HG03039 (cell line): ENCODE measurements at regions not wholly inside any gene's neighbourhood (a gene's known extent, or its start where the extent isn't known, plus 50 kb on each side); places are given as distances from the start of the nearest gene placed in this dataset.
"Not testable (repeated sequence)": the region's sequence is repeated elsewhere in the genome, so short reads cannot be mapped to it uniquely, and the experiment has no call there.

ENCODE experiments used
- ATAC-seq: cut with Tn5 transposase; IDR thresholded peaks from one replicate; pipeline ENCODE4 v1.9.1; 2021; ENCODE audit warnings: mild to moderate bottlenecking, moderate library complexity; ENCODE audit not compliant: unreplicated experiment

GRCh38 chr15:46892621-46893160 is 824.6 kb upstream of the SEMA6D start:
- no peak for ATAC-seq

GRCh38 chr15:46894644-46895043 is 822.7 kb upstream of the SEMA6D start:
- no peak for ATAC-seq

GRCh38 chr15:46897266-46897665 is 820.0 kb upstream of the SEMA6D start:
- ATAC-seq = no peak

GRCh38 chr15:46901001-46901400 is 816.3 kb upstream of the SEMA6D start:
- no peak for ATAC-seq

GRCh38 chr15:46917721-46918252 is 799.5 kb upstream of the SEMA6D start:
- no peak for ATAC-seq

- ATAC-seq = no peak
Observed at GRCh38 chr15:46918462-46919140, 798.7 kb upstream of the SEMA6D start.

GRCh38 chr15:46921891-46922290 is 795.4 kb upstream of the SEMA6D start:
- no peak for ATAC-seq

- no peak for ATAC-seq
Observed at GRCh38 chr15:46930426-46930825, 786.9 kb upstream of the SEMA6D start.

- ATAC-seq = no peak
Observed at GRCh38 chr15:46933332-46933731, 784.0 kb upstream of the SEMA6D start.

- no peak for ATAC-seq
Observed at GRCh38 chr15:46934851-46935250, 782.5 kb upstream of the SEMA6D start.

GRCh38 chr15:46938169-46938568 is 779.1 kb upstream of the SEMA6D start:
- no peak for ATAC-seq

GRCh38 chr15:46941241-46941640 is 776.1 kb upstream of the SEMA6D start:
- no peak for ATAC-seq

GRCh38 chr15:46946953-46947352 is 770.4 kb upstream of the SEMA6D start:
- ATAC-seq = no peak

GRCh38 chr15:46955576-46955975 is 761.7 kb upstream of the SEMA6D start:
- no peak for ATAC-seq

- no peak for ATAC-seq
Observed at GRCh38 chr15:46956456-46956855, 760.8 kb upstream of the SEMA6D start.

GRCh38 chr15:46956881-46957280 is 760.4 kb upstream of the SEMA6D start:
- ATAC-seq = no peak

GRCh38 chr15:46960581-46960980 is 756.7 kb upstream of the SEMA6D start:
- ATAC-seq = no peak

- ATAC-seq = no peak
Observed at GRCh38 chr15:46961795-46962194, 755.5 kb upstream of the SEMA6D start.

- not testable (repeated sequence) for ATAC-seq
Observed at GRCh38 chr15:46988055-46988454, 729.2 kb upstream of the SEMA6D start.

GRCh38 chr15:46996359-46996758 is 720.9 kb upstream of the SEMA6D start:
- ATAC-seq = no peak

- no peak for ATAC-seq
Observed at GRCh38 chr15:46997501-46997900, 719.8 kb upstream of the SEMA6D start.

- ATAC-seq = no peak
Observed at GRCh38 chr15:47003568-47003967, 713.7 kb upstream of the SEMA6D start.

GRCh38 chr15:47013446-47013845 is 703.9 kb upstream of the SEMA6D start:
- no peak for ATAC-seq
